ENCODE measurements at regions not wholly inside any gene's neighbourhood (a gene's known extent, or its start where the extent isn't known, plus 50 kb on each side); places are given as distances from the start of the nearest gene placed in this dataset.

DNA sequence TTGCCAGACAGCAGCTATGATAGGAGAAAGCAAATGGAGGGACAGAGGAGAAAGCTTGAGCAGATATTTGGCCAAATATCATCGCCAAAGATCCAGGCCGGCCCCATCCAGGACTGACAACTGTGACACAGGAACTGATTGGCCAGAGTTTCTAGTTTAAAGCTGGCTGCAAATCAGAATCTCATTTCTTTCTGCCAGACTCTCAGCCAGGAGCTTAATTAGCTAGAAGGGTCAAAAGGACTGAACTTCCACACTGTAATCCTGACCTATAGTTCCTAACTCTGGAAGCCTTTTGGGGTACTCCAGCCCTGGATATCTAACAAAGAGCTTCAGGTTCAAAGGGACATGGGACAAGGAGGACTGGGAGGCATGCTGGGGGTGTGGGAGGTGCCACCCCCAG, 106.7 kb upstream of the GNG12 start:
- H3K4me1 ChIP-seq, result no peaks in the 10 kb centered on the region
- H3K27me3 ChIP-seq (ENCODE audit: low read depth), result no peaks in the 10 kb centered on the region
- DNase-seq (ENCODE audit: low spot score in 2 of 2), result no peak
- no peaks in the 10 kb centered on the region for H3K9me3 ChIP-seq
- H3K36me3 ChIP-seq (replicated peaks), result no peaks in the 10 kb centered on the region
- in situ Hi-C loops (cut with MboI; ENCODE audit: low sequenced_read_pairs), result no loop called here
- no peak overlapping the region for H3K4me3 ChIP-seq

DNA sequence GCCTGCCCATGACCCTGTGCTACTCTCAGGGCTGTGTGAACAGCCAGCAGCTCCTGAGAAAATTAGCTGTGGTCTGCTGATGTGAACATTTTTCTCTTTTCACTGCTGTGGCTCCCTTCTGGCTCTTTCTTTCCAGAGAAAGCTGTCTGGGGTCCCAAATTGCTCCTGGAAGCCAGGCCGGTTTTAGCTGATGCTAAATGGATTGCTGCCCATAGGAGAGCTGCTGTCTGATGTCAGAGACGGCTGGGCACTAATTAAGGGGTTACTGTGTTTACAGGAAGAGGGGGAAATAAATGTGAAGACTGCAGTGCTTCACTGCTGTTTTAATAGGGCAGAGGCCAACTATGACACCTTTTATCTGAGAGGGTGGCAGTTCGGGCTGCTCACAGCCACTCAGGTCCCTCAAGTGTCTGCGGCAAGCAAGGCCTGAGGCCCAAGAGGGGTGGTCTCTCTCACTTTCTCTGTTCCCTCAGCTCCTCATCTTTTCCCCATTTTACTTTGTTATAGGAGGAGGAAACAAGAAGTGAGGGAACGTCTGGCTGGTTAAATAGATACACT, 106.0 kb upstream of the GNG12 start:
- DNase-seq (ENCODE audit: low spot score in 2 of 2), result no peak
- Histone ChIP-seq H3K27me3 (ENCODE audit: low read depth) (no peaks in the 10 kb centered on the region), H3K36me3 (replicated peaks) (no peaks in the 10 kb centered on the region), H3K4me3 (no peak overlapping the region), H3K9me3 (no peaks in the 10 kb centered on the region), H3K4me1 (no peaks in the 10 kb centered on the region)
- in situ Hi-C loops (cut with MboI; ENCODE audit: low sequenced_read_pairs), result no loop called here

DNA sequence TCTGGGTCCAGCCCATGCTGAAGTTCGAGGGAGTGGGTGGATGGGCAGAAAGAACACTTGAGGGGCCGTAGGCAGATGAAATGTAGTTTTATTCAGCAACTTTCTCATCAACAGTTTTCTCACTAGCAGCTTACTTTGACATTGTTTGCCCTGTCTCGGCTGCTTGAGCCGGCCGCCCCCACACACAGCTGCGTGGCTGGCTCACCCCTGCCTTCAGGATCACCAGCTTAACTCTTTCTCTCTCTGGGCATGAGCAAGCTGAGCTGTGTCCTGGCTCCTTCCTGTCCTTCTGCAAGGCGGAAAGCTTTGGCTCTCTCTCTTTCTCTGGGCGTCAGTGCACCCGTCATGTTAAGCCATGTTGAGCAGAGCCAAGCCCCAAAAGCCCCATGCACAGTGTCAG, 104.4 kb upstream of the GNG12 start:
- Histone ChIP-seq H3K9me3 (no peaks in the 10 kb centered on the region), H3K4me1 (no peaks in the 10 kb centered on the region), H3K4me3 (no peak overlapping the region), H3K36me3 (replicated peaks) (no peaks in the 10 kb centered on the region), H3K27me3 (ENCODE audit: low read depth) (no peaks in the 10 kb centered on the region)
- no peak for DNase-seq (ENCODE audit: low spot score in 2 of 2)
- in situ Hi-C loops (cut with MboI; ENCODE audit: low sequenced_read_pairs), result no loop called here

DNA sequence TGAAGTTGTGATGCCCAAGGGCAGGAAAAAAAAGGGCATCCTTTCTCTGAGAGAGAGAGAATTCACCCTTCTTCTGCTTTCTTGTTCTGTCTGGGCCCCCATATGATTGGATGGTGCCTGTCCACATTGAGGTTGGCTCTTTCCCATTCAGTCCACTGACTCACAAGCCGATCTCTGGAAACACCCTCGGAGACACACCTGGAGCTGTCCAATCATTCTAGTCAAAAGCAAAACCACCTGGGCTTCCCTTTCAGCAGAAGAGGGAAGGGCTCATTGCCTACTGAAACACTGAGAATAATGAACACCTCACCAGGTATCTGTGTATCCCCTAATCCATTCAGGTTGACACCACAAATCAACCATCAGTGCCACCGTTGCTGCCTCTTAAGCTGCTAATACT, 103.7 kb upstream of the GNG12 start:
- Histone ChIP-seq H3K36me3 (replicated peaks) (no peaks in the 10 kb centered on the region), H3K27me3 (ENCODE audit: low read depth) (no peaks in the 10 kb centered on the region), H3K4me3 (no peak overlapping the region), H3K9me3 (no peaks in the 10 kb centered on the region), H3K4me1 (no peaks in the 10 kb centered on the region)
- in situ Hi-C loops (cut with MboI; ENCODE audit: low sequenced_read_pairs), result no loop called here
- no peak for DNase-seq (ENCODE audit: low spot score in 2 of 2)

DNA sequence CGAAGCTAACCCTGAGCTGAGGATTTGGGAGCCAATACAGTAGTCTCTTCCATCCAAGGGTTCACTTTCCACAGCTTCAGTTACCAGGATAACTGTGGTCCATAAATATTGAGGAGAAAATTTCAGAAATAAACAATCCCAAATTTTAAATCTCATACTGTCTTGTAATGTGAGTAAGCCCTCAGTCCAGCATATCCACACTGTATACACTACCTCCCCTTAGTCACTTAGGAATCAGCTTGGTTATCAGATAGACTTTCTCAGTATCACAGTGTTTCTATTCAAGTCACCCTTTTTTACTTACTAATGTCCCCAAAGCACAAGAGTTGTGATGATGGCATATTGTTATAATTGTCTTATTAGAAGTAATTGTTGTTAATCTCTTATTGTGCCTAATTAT, 102.3 kb upstream of the GNG12 start:
- H3K27me3 ChIP-seq (ENCODE audit: low read depth), result no peaks in the 10 kb centered on the region
- DNase-seq (ENCODE audit: low spot score in 2 of 2), result no peak
- H3K9me3 ChIP-seq, result no peaks in the 10 kb centered on the region
- H3K36me3 ChIP-seq (replicated peaks), result no peaks in the 10 kb centered on the region
- no peak overlapping the region for H3K4me3 ChIP-seq
- in situ Hi-C loops (cut with MboI; ENCODE audit: low sequenced_read_pairs), result no loop called here
- H3K4me1 ChIP-seq, result no peaks in the 10 kb centered on the region

DNA sequence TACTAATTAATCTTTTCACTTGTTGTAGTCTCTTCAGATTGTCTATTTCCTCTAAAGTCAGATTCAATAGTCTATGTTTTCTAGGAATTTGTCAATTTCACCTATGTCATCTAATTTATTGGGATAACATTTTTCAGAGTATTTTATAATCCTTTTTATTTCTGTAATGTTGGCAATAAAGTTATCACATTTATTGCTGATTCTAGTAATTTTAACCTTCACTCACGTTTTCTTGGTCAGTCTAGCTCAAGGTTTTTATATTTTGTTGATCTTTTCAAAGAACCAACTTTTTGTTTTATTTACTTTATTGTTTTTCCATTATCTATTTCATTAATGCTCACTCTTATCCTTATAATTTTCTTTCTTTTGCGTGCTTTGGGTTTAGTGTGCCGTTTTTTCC, 97.9 kb upstream of the GNG12 start:
- in situ Hi-C loops (cut with MboI; ENCODE audit: low sequenced_read_pairs), result no loop called here
- no peak for DNase-seq (ENCODE audit: low spot score in 2 of 2)
- Histone ChIP-seq H3K36me3 (replicated peaks) (no peaks in the 10 kb centered on the region), H3K4me3 (no peak overlapping the region), H3K9me3 (no peaks in the 10 kb centered on the region), H3K4me1 (no peaks in the 10 kb centered on the region), H3K27me3 (ENCODE audit: low read depth) (no peaks in the 10 kb centered on the region)

DNA sequence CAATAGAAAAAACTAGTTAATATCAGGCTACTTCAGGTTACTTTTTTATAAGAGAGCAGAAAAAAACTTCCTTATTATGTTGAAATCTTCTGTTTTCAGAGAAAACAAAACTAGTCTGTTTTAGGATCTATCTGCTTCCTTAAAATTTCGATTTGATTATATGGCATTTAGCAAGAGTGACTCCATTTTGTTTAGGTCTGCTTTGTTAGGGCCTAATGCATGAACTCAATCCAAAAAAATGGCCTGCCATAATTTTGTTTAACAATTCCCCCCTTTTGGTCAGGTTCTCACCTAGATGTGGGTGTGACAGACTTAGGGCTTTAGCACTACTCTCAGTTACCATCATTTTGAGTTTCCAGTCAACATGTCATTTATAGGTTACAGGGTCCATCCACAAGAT, 89.8 kb upstream of the GNG12 start:
- in situ Hi-C loops (cut with MboI; ENCODE audit: low sequenced_read_pairs), result no loop called here
- Histone ChIP-seq H3K4me1 (no peaks in the 10 kb centered on the region), H3K36me3 (replicated peaks) (no peaks in the 10 kb centered on the region), H3K4me3 (no peak overlapping the region), H3K9me3 (no peaks in the 10 kb centered on the region), H3K27me3 (ENCODE audit: low read depth) (no peaks in the 10 kb centered on the region)
- DNase-seq (ENCODE audit: low spot score in 2 of 2), result no peak

DNA sequence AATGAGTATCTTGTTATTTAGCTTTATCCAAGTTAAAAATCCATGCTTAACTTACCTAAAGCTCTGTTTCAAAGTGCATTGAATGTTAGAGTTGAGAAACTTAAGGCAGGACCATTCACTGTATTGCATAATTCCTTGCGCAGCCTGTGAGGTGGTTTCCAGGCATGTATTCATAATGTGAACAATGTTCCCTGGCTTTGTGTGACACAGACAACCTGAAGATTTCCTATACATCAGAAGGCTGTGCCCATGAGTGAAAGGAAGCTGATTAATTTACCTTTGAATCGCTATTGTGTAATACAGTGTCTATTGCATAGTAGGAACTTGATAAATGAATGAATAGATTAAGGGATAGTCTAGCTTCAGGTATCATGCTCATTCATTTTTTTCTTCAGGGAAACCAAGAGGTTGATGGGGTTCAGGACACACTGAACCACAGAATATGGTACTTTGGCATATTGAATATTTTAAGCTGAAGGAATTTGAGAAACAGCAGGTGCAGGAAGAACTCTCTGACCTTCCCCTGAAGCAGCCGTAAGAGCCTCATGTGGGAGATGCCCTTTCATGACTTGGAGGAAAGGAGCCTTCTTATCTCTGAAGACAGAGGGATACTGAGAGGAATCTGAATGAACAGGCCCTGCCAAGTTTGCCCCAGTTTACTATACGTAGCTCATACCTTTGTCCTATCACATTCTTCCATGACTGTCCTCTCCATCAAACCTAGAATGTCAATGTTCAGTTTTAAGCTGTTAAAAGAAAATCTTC, 88.6 kb upstream of the GNG12 start:
- H3K9me3 ChIP-seq, result no peaks in the 10 kb centered on the region
- in situ Hi-C loops (cut with MboI; ENCODE audit: low sequenced_read_pairs), result no loop called here
- H3K27me3 ChIP-seq (ENCODE audit: low read depth), result no peaks in the 10 kb centered on the region
- H3K4me3 ChIP-seq, result no peak overlapping the region
- no peaks in the 10 kb centered on the region for H3K36me3 ChIP-seq (replicated peaks)
- DNase-seq (ENCODE audit: low spot score in 2 of 2), result no peak
- H3K4me1 ChIP-seq, result no peaks in the 10 kb centered on the region

DNA sequence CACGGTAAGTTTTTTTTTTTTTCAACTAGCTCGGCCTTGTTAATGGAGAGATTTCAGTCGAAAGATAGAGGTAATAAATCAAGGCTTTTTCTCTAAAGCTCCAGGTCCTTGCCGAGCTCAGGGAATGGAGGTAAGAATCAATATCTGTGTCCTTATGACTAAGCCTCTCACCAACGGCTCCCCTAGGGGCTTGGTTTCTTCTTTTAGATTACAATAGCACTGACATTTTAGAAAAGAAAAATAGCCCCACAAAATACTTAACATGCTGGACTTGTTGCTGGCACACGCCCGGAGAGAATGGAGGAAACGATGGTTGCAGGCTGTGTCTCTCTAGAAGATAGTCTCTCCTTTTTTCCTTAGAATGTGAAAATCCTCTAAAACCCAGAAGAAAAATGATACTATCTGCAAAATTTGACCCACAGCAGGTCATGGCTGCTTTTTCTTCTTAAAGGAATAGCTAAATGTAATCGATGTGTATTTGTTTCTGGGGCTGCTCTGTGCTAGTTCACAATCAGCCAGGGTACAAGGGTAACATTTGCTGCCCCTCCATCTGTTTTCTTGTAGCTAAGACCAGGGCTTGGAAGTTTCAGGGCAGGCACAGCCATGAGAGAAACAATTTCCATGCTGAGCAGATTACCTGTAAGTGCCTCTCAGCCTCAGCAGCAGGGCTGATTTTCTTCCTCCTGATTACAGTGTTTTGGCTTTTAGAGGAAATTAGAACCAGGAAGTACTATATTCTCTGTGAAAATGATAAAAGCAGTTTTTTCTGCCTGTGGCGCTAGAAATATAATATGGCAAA, 86.2 kb upstream of the GNG12 start:
- Histone ChIP-seq H3K36me3 (replicated peaks) (no peaks in the 10 kb centered on the region), H3K4me1 (no peaks in the 10 kb centered on the region), H3K27me3 (ENCODE audit: low read depth) (no peaks in the 10 kb centered on the region), H3K9me3 (no peaks in the 10 kb centered on the region), H3K4me3 (no peak overlapping the region)
- in situ Hi-C loops (cut with MboI; ENCODE audit: low sequenced_read_pairs), result no loop called here
- DNase-seq (ENCODE audit: low spot score in 2 of 2), result no peak

DNA sequence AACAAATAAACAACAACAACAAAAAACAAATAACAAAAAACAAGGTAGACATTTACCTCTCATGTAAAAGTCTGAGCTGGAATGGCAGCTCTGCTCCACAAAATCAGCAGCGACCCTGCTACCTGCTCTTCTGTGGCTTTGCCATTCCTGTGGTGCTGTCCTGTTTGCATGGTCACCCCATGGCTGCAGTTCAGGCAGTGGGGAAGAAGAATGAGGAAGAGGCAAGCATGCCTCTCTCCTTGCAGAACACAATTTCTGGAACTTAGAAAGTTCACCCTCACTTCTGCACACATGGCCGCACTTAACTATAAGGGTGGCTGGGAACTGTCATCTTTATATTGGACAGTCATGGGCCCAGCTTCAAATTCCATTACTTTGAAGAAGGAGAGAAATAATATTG, 84.8 kb upstream of the GNG12 start:
- Histone ChIP-seq H3K36me3 (replicated peaks) (no peaks in the 10 kb centered on the region), H3K4me3 (no peak overlapping the region), H3K27me3 (ENCODE audit: low read depth) (no peaks in the 10 kb centered on the region), H3K9me3 (no peaks in the 10 kb centered on the region), H3K4me1 (no peaks in the 10 kb centered on the region)
- DNase-seq (ENCODE audit: low spot score in 2 of 2), result no peak
- in situ Hi-C loops (cut with MboI; ENCODE audit: low sequenced_read_pairs), result no loop called here

DNA sequence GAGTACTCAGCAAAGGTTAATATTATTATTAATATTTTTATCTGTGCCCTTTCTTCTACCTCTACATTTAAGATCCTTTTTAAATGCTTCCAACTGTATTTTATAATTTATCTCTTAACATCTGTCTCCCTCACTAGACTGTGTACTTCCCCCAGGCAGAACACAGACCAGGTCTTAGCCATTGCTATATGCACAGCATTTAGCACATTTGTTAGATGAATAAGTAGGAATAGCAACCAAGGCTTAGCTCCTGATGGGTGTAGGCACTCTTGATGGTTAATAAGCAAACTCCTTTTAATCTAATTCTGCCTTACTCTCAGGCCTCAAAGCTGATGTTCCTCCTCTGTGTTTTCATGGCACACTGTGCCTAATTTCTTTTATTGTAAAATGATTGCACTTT, 83.7 kb upstream of the GNG12 start:
- Histone ChIP-seq H3K27me3 (ENCODE audit: low read depth) (no peaks in the 10 kb centered on the region), H3K4me1 (no peaks in the 10 kb centered on the region), H3K4me3 (no peak overlapping the region), H3K36me3 (replicated peaks) (no peaks in the 10 kb centered on the region), H3K9me3 (no peaks in the 10 kb centered on the region)
- in situ Hi-C loops (cut with MboI; ENCODE audit: low sequenced_read_pairs), result no loop called here
- DNase-seq (ENCODE audit: low spot score in 2 of 2), result no peak

DNA sequence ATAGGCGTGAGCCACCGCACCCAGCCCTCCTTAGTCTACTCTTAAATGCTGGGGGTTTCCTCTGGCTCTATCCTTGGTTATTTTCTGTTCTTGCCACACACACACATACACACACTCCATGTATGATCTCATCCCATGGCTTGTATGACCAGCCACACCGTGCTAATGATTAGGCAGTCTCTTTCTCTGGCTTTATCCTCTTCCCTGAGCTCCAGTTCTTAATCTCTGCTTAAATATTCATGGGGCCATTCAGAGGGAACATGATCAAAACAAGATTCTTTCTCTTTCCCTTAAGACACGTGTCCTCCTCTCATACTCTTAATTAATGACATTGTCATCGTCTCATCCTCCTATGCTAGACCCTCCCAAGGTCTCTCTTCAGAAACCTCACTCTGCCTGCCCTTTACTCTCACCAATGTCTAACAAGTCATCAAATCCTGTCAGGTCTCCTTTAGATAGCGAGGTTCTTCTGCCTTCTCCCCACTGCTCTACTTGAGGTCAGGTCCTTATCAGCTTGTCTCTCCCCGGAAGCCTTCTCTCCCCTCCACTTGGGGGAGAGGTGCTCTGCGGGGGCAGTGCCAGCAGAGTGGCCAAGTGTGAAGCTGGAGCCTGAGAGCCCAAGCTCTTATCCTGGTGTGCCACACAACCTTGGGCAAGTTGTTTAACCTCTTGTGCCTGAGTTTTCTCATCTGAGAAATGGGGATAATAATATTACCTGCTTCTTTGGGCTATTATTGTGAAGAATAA, 83.0 kb upstream of the GNG12 start:
- Histone ChIP-seq H3K27me3 (ENCODE audit: low read depth) (0 out of 2 replicates have a peak, but pooled peaks cover 1% of the 10 kb centered on the region), H3K9me3 (no peaks in the 10 kb centered on the region), H3K4me1 (no peaks in the 10 kb centered on the region), H3K4me3 (no peak overlapping the region), H3K36me3 (replicated peaks) (no peaks in the 10 kb centered on the region)
- in situ Hi-C loops (cut with MboI; ENCODE audit: low sequenced_read_pairs), result no loop called here
- no peak for DNase-seq (ENCODE audit: low spot score in 2 of 2)

DNA sequence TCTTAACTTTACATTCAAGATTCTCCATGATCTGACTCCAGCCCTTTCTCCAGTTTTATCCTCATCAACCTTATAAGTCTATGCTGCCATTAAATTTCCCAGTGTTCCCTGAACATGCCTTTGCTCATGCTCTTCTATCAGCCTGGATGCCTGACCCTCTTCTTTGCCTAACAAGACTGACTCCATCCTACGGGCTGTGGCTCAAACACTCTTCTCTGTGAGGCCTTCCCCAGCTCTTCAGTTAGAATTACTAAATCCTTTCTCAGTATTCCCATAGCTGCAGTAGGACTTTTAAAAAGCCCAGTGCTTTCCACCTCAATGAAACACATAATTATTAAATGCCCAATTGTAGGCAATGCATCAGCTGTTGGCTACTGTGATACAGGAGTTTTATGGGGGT, 76.5 kb upstream of the GNG12 start:
- DNase-seq (ENCODE audit: low spot score in 2 of 2), result no peak
- Histone ChIP-seq H3K36me3 (replicated peaks) (no peaks in the 10 kb centered on the region), H3K4me1 (no peaks in the 10 kb centered on the region), H3K27me3 (ENCODE audit: low read depth) (peaks cover 5% of the 10 kb centered on the region; the same call in 1 of the 2 replicates), H3K4me3 (no peak overlapping the region), H3K9me3 (no peaks in the 10 kb centered on the region)
- in situ Hi-C loops (cut with MboI; ENCODE audit: low sequenced_read_pairs), result no loop called here

Data from HAP-1 (cell line).